ENCODE measurements at regions not wholly inside any gene's neighbourhood (a gene's known extent, or its start where the extent isn't known, plus 50 kb on each side); places are given as distances from the start of the nearest gene placed in this dataset.

DNA sequence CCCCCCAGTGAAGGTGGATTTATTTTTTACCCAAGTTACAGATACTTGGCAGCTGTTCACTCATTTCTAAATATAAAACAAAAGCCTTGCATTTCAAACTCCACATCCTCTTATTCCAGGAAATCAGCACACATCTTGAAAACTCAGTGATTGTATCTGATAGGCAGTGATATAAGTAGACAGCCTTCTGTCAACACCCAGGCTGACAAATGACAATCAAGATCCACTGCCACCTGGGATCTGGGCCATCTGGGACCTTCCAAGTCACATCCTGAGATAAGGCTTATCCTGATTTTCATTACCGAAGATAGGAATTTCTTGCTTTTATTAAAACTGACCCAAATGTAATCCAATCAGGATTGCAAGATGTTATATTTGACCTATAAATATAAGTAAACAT is 201.3 kb upstream of the PUM3 start:
- TF ChIP-seq, protein P1, sequence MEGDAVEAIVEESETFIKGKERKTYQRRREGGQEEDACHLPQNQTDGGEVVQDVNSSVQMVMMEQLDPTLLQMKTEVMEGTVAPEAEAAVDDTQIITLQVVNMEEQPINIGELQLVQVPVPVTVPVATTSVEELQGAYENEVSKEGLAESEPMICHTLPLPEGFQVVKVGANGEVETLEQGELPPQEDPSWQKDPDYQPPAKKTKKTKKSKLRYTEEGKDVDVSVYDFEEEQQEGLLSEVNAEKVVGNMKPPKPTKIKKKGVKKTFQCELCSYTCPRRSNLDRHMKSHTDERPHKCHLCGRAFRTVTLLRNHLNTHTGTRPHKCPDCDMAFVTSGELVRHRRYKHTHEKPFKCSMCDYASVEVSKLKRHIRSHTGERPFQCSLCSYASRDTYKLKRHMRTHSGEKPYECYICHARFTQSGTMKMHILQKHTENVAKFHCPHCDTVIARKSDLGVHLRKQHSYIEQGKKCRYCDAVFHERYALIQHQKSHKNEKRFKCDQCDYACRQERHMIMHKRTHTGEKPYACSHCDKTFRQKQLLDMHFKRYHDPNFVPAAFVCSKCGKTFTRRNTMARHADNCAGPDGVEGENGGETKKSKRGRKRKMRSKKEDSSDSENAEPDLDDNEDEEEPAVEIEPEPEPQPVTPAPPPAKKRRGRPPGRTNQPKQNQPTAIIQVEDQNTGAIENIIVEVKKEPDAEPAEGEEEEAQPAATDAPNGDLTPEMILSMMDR (IDR thresholded peaks at IDR 0.05), result no peak
- TF ChIP-seq POLR2A (IDR thresholded peaks at IDR 0.05), result no peak
